GM21737 (cell line): ENCODE measurements at regions not wholly inside any gene's neighbourhood (a gene's known extent, or its start where the extent isn't known, plus 50 kb on each side); places are given as distances from the start of the nearest gene placed in this dataset.

Experiments used
- ATAC-seq: cut with Tn5 transposase; IDR thresholded peaks from one replicate; pipeline ENCODE4 v1.9.1; 2021; ENCODE audit warnings: mild to moderate bottlenecking, moderate library complexity; ENCODE audit not compliant: unreplicated experiment

GRCh38 chr9:126217797-126218196, 108.8 kb upstream of the MVB12B start:
- ATAC-seq, result no peak

DNA sequence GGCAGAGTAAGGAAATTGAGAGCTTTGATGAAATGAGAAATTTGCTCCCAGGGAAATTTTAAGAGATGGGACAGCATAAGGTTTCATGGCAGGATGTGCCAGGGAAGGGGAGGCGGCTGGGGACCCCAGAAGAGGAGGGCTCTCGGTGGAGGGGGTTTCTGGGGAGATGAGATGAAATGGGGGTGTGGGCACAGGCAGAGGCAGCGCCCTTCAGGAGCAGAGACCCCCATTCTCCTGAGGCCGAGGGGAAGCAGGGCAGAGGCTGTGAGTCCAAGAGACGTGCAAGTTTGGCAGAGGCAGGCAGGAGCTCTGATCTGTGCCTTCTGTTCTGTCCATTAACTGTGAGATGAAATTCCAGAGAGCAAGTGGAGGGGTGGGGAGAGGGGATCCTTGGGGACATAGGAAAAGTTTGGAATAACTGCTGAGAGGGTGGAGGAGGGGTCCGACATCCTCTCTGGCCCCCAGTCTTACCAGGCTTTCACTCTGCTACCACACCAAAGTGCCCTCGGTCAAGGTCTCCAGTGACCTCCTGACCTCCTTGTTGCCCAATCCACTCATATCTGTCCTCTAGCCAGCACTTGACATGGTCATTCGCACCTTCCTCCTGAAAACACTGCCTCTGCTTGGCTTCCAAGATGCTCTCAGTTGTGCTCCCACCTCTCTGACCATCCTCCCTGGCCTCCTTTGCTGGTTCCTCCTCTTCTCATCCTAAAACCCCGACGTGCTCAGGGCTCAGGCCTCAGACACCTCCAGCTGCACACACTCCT, 108.1 kb upstream of the MVB12B start:
- ATAC-seq, result no peak

- no peak for ATAC-seq
Measured at GRCh38 chr9:126219166-126219565, 107.5 kb upstream of the MVB12B start.

DNA sequence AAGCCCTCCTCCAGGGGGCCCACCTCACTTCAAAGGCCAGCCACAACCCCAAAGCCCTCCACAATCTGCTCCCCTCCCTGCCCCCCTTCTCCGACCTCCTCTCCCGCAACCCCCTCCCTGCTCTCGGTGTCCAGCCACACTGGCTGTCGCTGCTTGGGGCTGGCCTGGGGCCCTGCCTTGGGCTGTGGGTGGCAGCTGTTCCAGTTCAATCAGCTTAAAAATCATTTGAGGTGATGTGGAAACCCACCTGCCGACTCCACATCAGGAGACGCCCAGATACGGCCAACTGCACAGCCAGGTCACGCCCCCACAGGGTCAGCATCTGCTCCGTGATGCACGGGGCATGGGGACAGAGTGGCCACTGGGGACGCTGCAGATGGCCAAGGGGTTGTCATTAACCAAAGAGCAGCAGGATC, 107.0 kb upstream of the MVB12B start:
- no peak for ATAC-seq

- no peak for ATAC-seq
Measured at GRCh38 chr9:126221480-126221879, 105.1 kb upstream of the MVB12B start.

GRCh38 chr9:126222363-126222834, 104.2 kb upstream of the MVB12B start:
- no peak for ATAC-seq

DNA sequence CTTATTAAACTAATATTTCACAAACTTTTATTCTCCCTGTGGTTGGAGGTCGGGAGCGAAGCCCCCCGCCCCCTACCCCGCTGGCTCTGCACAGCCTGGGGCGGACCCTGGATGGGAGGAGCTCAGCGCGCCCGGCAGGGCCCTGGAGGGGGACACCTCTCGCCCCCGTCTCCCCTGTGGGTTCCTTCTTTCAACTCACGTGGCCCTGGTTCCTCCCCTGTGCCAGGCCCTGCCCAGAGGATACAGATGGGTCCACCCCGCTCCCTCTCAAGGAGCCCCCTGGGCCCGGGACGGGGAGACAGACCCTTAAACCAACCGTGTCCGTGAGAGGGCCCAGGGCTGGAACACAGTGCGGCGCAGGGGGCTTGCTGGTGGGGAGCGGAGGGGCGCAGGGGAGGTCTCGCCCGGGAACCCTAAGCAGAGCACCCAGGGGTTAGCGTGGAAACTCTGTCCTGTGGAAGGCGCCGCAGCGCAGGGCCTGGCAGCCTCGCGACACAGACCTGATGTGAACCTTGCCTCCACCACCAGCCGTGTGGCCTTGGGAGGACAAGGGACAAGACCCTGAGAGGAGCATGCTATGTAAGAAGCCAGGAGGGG, 103.7 kb upstream of the MVB12B start:
- ATAC-seq, result no peak

GRCh38 chr9:126223798-126224531, 102.7 kb upstream of the MVB12B start:
- ATAC-seq, result no peak

DNA sequence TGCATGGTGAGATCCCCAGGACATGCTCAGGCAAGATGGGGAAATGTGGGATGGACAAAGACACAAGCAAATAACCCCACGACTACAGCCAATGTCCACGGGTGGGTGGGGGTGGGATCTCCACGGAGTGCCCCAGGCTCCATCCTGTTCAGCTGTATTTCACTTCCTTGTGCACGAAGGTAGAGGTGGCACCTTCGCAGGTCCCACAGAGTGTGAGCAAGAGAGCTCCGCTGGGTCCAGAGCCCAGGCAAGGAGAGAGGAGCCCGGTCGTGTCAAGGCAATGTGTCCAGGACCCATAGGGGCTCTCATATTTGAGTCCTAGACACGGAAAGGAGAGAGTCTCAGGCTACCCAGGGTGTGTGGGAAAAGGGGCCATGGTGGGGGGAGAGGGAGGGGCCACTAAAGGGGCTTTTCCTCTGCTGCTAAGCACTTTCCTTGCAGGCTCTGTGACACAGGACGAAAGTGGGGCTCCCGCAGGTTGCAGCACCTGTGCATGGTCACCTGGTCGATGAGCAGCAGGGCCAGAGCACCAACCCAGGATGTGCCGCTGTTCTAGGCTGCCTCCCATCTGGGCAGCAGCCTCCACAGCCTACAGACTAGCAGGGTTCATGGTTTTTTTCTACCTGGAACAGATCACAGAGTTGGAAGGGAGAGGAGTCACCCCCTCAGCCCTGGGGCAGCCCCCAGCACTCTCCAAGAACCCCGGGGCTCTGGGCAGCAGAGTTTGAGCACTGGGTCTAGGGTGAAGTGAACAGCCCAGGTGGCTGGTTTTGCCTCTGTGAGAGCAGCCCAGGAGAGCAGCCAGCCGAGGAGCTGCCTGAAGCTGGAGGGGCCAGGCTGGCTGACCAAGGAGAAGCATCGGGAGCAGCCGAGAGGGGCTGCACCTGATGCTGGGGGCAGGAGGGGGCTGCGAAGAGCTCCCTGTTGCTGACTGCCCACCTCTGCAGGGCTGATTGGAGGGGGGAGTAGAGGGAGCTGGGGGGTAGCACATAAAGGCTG, 100.7 kb upstream of the MVB12B start:
- ATAC-seq, result no peak

DNA sequence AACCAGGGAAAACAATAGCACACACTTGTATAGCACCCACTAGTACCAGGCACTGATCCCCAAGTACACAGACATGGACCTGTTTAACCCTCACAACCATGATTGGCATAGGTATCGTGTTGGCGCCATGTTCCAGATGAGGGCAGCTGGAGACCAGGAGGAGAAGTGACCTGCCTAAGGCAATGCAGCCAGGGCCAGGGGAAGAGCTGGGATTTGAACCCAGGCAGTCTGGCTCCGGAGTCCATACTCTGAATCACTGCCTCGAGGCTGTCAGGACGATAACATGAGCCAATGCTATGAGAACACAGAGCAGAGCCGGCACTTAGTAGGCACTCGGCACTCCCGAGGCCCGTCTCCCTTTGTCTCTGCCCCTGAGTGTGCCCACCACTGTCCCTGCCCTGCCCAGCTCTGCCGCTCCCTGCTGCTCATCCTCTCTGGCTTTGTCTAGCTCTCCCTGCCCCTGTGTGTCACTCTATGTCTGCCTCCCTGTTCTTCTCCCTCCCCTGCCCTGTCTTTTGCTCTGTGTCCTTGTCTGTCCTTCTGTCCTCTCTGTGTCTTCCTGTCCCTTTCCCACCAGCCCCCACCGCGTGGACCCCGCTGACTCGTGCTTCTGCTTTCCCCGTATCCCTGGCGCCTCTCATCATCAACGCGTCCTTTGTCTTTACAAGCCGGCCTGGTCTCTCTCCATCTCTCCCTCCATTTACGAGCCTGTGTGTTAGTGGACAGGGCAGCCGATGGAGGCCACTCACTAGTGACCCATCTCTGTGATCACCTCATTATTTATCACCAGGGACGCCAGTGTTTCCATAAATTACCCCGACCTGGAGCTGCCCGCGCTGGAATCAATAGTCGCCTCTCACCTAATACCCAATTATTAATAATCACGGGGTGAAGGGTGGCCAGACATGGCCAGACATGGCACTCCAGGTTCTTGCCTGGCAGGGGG, 99.4 kb upstream of the MVB12B start:
- no peak for ATAC-seq

DNA sequence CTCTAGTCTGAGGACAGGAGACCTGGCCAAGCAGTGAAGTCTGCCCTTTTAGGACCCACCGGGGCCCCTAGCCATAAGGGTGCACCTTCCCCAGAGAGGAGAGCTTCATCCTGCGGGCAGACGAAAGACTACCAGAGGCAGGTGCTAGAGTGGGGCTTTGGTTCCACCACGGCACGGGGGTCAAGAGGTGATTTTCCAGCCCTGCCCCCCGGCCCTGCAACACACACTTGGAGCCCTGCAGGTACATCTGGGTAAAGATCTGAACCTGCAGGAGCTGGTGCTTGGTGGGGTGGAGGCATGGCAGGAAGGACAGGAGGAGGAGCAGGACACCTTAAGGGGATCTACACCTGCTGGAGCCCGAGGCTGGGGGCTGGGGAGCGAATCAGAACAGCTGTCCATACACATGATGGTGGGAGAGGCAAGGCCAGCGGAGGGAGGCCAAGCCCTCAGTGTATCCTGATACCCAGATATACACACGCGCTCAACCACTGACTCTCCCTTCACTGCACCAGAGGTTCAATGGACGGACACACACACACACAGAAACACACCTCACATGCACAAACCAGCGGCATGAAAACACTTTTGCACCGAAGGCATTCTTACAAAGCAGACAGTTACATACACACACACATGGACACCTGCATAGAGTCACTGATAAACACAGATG, 98.4 kb upstream of the MVB12B start:
- no peak for ATAC-seq

DNA sequence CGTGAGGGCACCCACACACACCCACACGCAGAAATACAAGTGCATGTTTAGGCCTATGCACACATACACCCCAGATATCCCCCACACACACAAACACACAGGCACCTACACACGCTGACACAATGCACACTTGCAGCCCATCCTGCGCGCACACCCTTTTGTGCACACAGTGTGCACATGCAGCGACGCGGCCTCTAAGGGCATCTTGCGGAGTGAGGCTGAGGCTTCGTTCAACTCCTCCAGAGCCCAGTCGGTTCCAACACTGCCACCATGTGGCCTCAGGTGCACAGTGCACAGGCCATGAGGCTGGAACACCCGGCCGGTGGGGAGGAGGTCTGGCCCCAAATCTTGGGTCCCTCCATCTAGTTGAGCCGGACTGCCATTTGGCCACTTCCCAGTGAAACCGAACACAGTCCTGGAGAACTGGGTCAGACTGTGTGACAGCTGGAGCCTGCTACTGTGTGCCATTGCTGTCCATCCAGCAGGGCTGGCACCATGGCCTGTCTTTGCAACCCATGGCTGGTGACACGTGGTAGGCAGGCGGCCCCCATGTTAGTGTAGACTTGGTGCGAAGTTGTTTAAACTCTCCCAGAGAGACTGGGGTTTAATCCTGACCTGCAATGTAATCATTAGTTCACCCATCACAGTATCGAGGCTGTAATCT, 97.7 kb upstream of the MVB12B start:
- ATAC-seq, result no peak

GRCh38 chr9:126229501-126229900, 97.1 kb upstream of the MVB12B start:
- no peak for ATAC-seq

DNA sequence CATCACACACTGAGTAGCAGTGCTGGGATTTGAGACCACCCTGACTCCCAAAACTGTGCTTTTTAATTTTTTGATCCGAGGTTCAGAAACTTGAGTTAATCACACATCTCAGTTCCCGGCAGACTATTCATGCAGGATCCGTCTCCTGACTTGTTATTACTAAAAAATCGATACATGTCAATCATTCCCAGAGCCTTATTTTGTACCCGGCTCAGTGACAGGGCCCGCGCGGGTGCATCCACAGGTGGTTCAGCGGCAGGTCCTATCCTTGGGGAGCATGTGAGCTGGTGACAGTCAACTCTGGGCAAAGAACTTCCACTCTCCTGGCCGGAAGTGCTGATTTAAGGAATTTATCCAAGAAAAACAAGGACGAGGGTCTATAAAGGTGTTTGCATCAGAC, 95.9 kb upstream of the MVB12B start:
- no peak for ATAC-seq

- no peak for ATAC-seq
Measured at GRCh38 chr9:126232461-126232860, 94.2 kb upstream of the MVB12B start.

GRCh38 chr9:126233175-126233574, 93.5 kb upstream of the MVB12B start:
- ATAC-seq, result no peak

DNA sequence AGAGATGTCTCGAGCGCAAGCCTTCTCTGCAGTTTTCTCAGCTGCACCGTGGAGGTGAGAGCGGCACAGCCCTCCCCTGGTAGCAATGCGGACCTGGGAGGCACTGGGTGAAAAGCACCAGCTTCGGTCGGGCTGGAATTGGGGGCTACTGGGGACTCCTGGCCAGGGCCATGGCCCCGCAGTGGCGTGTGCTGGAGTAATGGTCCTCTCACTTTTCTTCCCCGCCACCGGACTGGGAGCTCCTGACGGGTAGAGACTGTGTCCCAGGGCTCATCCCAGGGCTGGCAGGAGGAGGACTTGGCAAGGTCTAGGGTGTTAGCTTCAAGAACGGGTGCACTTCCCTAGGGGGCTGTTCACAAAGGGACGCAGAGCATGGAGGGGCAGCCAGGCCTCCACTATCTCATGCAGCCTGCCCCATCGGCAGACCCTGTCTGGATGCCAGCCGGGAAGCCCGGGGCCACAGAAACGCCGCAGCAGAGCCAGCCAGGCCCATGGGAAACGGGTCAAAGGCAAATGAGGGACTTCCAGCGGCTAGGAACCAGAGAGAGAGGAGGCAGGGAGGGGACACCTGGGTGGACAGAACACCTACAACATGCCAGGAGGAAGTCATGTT, 92.6 kb upstream of the MVB12B start:
- ATAC-seq, result no peak

GRCh38 chr9:126234681-126235335, 91.8 kb upstream of the MVB12B start:
- ATAC-seq, result no peak
